ENCODE measurements at regions not wholly inside any gene's neighbourhood (a gene's known extent, or its start where the extent isn't known, plus 50 kb on each side); places are given as distances from the start of the nearest gene placed in this dataset.

DNA sequence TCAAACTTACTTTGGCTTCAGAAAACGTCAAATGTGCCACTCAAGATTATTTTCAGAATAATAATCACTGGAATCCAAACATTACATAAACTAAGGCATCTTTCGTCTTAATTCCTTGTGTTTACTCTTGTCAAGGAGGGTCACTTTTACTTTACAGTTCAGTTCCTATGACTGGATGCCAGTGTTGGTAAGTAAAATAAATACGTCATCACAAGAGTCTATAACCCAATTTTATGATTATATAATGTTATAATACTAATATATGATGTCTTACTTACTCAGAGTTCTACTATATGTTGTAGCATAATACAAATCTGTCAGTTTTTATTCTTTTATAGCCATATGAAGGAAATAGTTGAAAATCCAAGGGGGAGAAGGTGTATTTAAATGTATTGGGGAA is 123.8 kb downstream of the GPR85 start:
- no peak for TF ChIP-seq PRRX2 (CRISPR knock-in tag; IDR thresholded peaks at IDR 0.05)
- TF ChIP-seq, protein P1, sequence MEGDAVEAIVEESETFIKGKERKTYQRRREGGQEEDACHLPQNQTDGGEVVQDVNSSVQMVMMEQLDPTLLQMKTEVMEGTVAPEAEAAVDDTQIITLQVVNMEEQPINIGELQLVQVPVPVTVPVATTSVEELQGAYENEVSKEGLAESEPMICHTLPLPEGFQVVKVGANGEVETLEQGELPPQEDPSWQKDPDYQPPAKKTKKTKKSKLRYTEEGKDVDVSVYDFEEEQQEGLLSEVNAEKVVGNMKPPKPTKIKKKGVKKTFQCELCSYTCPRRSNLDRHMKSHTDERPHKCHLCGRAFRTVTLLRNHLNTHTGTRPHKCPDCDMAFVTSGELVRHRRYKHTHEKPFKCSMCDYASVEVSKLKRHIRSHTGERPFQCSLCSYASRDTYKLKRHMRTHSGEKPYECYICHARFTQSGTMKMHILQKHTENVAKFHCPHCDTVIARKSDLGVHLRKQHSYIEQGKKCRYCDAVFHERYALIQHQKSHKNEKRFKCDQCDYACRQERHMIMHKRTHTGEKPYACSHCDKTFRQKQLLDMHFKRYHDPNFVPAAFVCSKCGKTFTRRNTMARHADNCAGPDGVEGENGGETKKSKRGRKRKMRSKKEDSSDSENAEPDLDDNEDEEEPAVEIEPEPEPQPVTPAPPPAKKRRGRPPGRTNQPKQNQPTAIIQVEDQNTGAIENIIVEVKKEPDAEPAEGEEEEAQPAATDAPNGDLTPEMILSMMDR (IDR thresholded peaks at IDR 0.05) = no peak

Data from WTC11 (cell line).